MM.1S (cell line): ENCODE measurements at regions not wholly inside any gene's neighbourhood (a gene's known extent, or its start where the extent isn't known, plus 50 kb on each side); places are given as distances from the start of the nearest gene placed in this dataset.

Source experiments
- DNase-seq: peaks from one replicate; pipeline ENCODE4 v3.0.0-alpha.2; 2015
- H2AFZ ChIP-seq: fragments of 300-600 bp; sonication (generic); 2 replicates; pipeline ENCODE4 v1.6.0; 2016; ENCODE audit warnings: antibody characterized with exemption, low read length
- H3F3A ChIP-seq: fragments of 300-600 bp; sonication (generic); 2 replicates; pipeline ENCODE4 v1.6.1; 2016; ENCODE audit warnings: mild to moderate bottlenecking, antibody characterized with exemption, low read length, moderate library complexity, mixed read lengths; ENCODE audit not compliant: insufficient read depth
- H3K27ac ChIP-seq: fragments of 300-600 bp; sonication (generic); 2 replicates; pipeline ENCODE4 v1.5.1; 2016; ENCODE audit warnings: mild to moderate bottlenecking, low read length
- H3K27me3 ChIP-seq: fragments of 300-600 bp; sonication (generic); replicated peaks from 2 replicates; pipeline ENCODE4 v1.6.0; 2016; ENCODE audit warnings: low read length; ENCODE audit not compliant: insufficient read depth
- H3K36me3 ChIP-seq: fragments of 300-600 bp; sonication (generic); replicated peaks from 2 replicates; pipeline ENCODE4 v1.6.1; 2016; ENCODE audit warnings: mild to moderate bottlenecking, low read length, mixed read lengths; ENCODE audit not compliant: insufficient read depth
- H3K4me1 ChIP-seq: fragments of 300-600 bp; sonication (generic); 2 replicates; pipeline ENCODE4 v1.6.1; 2016; ENCODE audit warnings: low read length, mixed read lengths
- H3K4me2 ChIP-seq: fragments of 300-600 bp; sonication (generic); 2 replicates; pipeline ENCODE4 v1.6.0; 2016; ENCODE audit warnings: low read depth, low read length
- H3K4me3 ChIP-seq: fragments of 300-600 bp; sonication (generic); 2 replicates; pipeline ENCODE4 v1.5.1; 2016; ENCODE audit warnings: low read length, mixed read lengths
- H3K79me2 ChIP-seq: fragments of 300-600 bp; sonication (generic); 2 replicates; pipeline ENCODE4 v1.6.1; 2016; ENCODE audit warnings: mixed run types, low read length, mixed read lengths
- H3K9ac ChIP-seq: fragments of 300-600 bp; sonication (generic); 2 replicates; pipeline ENCODE4 v1.6.1; 2016; ENCODE audit warnings: low read length, mixed read lengths
- H3K9me2 ChIP-seq: fragments of 300-600 bp; sonication (generic); replicated peaks from 2 replicates; pipeline ENCODE4 v1.6.1; 2016; ENCODE audit warnings: mild to moderate bottlenecking, low read length, mixed read lengths; ENCODE audit not compliant: insufficient read depth
- H3K9me3 ChIP-seq: fragments of 300-600 bp; sonication (generic); replicated peaks from 2 replicates; pipeline ENCODE4 v1.6.1; 2016; ENCODE audit warnings: mild to moderate bottlenecking, low read length, mixed read lengths; ENCODE audit not compliant: insufficient read depth
- H4K20me1 ChIP-seq: fragments of 300-600 bp; sonication (generic); 2 replicates; pipeline ENCODE4 v1.6.1; 2016; ENCODE audit warnings: mild to moderate bottlenecking, low read length, moderate library complexity, mixed read lengths; ENCODE audit not compliant: insufficient read depth
- CTCF ChIP-seq: fragments of 300-600 bp; sonication (generic); IDR thresholded peaks from 2 replicates; pipeline ENCODE4 v1.5.1; 2016; ENCODE audit warnings: antibody characterized with exemption, low read length, mixed read lengths
- EZH2 ChIP-seq: fragments of 300-600 bp; sonication (generic); optimal IDR thresholded peaks from 2 replicates; pipeline ENCODE3; 2017; ENCODE audit warnings: low read depth, mild to moderate bottlenecking, antibody characterized with exemption, low read length, mixed read lengths
- EZH2phosphoT487 ChIP-seq: fragments of 300-600 bp; sonication (generic); IDR thresholded peaks from 2 replicates; pipeline ENCODE4 v1.6.1; 2018; ENCODE audit warnings: antibody characterized with exemption, low read length

GRCh38 chr12:9324782-9325181 lies 116.6 kb upstream of the PZP start:
- H4K20me1 ChIP-seq: no peaks in the 10 kb centered on the region
- no peaks in the 10 kb centered on the region for H3F3A ChIP-seq
- no peak for DNase-seq
- no peaks in the 10 kb centered on the region for H3K36me3 ChIP-seq
- no peak overlapping the region for H3K9ac ChIP-seq
- H3K4me2 ChIP-seq: no peak overlapping the region
- TF ChIP-seq EZH2phosphoT487 (no peak), CTCF (no peak), EZH2 (no peak)
- H3K27me3 ChIP-seq: no peaks in the 10 kb centered on the region
- no peak overlapping the region for H3K4me3 ChIP-seq
- no peak overlapping the region for H2AFZ ChIP-seq
- no peak overlapping the region for H3K27ac ChIP-seq
- H3K79me2 ChIP-seq: no peaks in the 10 kb centered on the region
- H3K4me1 ChIP-seq: no peaks in the 10 kb centered on the region
- no peaks in the 10 kb centered on the region for H3K9me3 ChIP-seq
- no peaks in the 10 kb centered on the region for H3K9me2 ChIP-seq

- no peak overlapping the region for H3K4me3 ChIP-seq
- no peaks in the 10 kb centered on the region for H3K9me3 ChIP-seq
- H3K4me2 ChIP-seq: no peak overlapping the region
- no peaks in the 10 kb centered on the region for H3K79me2 ChIP-seq
- no peaks in the 10 kb centered on the region for H3K27me3 ChIP-seq
- no peak overlapping the region for H3K9ac ChIP-seq
- no peaks in the 10 kb centered on the region for H3F3A ChIP-seq
- no peak overlapping the region for H3K27ac ChIP-seq
- no peak overlapping the region for H2AFZ ChIP-seq
- no peaks in the 10 kb centered on the region for H3K36me3 ChIP-seq
- TF ChIP-seq CTCF: no peak
- TF ChIP-seq EZH2phosphoT487: no peak
- no peak for TF ChIP-seq EZH2
- H4K20me1 ChIP-seq: no peaks in the 10 kb centered on the region
- no peaks in the 10 kb centered on the region for H3K9me2 ChIP-seq
- no peaks in the 10 kb centered on the region for H3K4me1 ChIP-seq
- DNase-seq: no peak
Observed at GRCh38 chr12:9323144-9323681, 115.0 kb upstream of the PZP start.

- H3K9me3 ChIP-seq: no peaks in the 10 kb centered on the region
- H3K9ac ChIP-seq: no peak overlapping the region
- H3K9me2 ChIP-seq: no peaks in the 10 kb centered on the region
- H3K27me3 ChIP-seq: no peaks in the 10 kb centered on the region
- no peak for DNase-seq
- no peak overlapping the region for H3K4me3 ChIP-seq
- no peaks in the 10 kb centered on the region for H4K20me1 ChIP-seq
- H2AFZ ChIP-seq: no peak overlapping the region
- H3K4me1 ChIP-seq: no peaks in the 10 kb centered on the region
- no peaks in the 10 kb centered on the region for H3K36me3 ChIP-seq
- H3K4me2 ChIP-seq: no peak overlapping the region
- no peak overlapping the region for H3K27ac ChIP-seq
- no peak for TF ChIP-seq CTCF
- TF ChIP-seq EZH2phosphoT487: no peak
- no peak for TF ChIP-seq EZH2
- H3K79me2 ChIP-seq: no peaks in the 10 kb centered on the region
- H3F3A ChIP-seq: no peaks in the 10 kb centered on the region
Observed at GRCh38 chr12:9319842-9320173, 111.6 kb upstream of the PZP start.
